SU-DHL-6 (cell line): ENCODE measurements at regions not wholly inside any gene's neighbourhood (a gene's known extent, or its start where the extent isn't known, plus 50 kb on each side); places are given as distances from the start of the nearest gene placed in this dataset.

Experiments used
- H2AFZ ChIP-seq: fragments of 200-600 bp; sonication (generic); 2 replicates; pipeline ENCODE4 v1.6.1; 2014; ENCODE audit warnings: low read depth, mild to moderate bottlenecking, moderate library complexity, mixed read lengths, antibody characterized with exemption, low read length; ENCODE audit not compliant: severe bottlenecking
- H3F3A ChIP-seq: fragments of 200-600 bp; shearing (Covaris generic); 2 replicates; pipeline ENCODE4 v1.6.0; 2016; ENCODE audit warnings: antibody characterized with exemption, mild to moderate bottlenecking; ENCODE audit not compliant: insufficient read depth
- H3K27ac ChIP-seq: fragments of 200-600 bp; sonication (generic); 2 replicates; pipeline ENCODE4 v1.5.1; 2016; ENCODE audit warnings: low read depth, mild to moderate bottlenecking, low read length, moderate library complexity, mixed read lengths
- H3K27me3 ChIP-seq: fragments of 200-600 bp; sonication (generic), shearing (Covaris generic); 2 replicates; pipeline ENCODE4 v1.6.0; 2014; ENCODE audit warnings: mild to moderate bottlenecking, low read length
- H3K36me3 ChIP-seq: fragments of 200-600 bp; sonication (generic); 2 replicates; pipeline ENCODE4 v1.6.1; 2014; ENCODE audit warnings: mild to moderate bottlenecking, low read length, mixed read lengths
- H3K4me2 ChIP-seq: fragments of 300-600, 200-600 bp; shearing (Covaris generic), sonication (generic); 2 replicates; pipeline ENCODE4 v1.6.0; 2014; ENCODE audit warnings: low read length, low read depth, mild to moderate bottlenecking; ENCODE audit not compliant: poor library complexity, severe bottlenecking
- H3K4me3 ChIP-seq: fragments of 200-600 bp; sonication (generic); 2 replicates; pipeline ENCODE4 v1.5.1; 2014; ENCODE audit warnings: antibody characterized with exemption, low read length, mild to moderate bottlenecking, mixed read lengths; ENCODE audit not compliant: insufficient read depth, poor library complexity, severe bottlenecking
- H3K79me2 ChIP-seq: fragments of 200-600 bp; sonication (generic); 2 replicates; pipeline ENCODE4 v1.6.1; 2014; ENCODE audit warnings: mild to moderate bottlenecking, low read length, moderate library complexity; ENCODE audit not compliant: insufficient read depth
- H3K9ac ChIP-seq: fragments of 200-600 bp; sonication (generic); 2 replicates; pipeline ENCODE4 v1.7.0; 2014; ENCODE audit warnings: mild to moderate bottlenecking, low read length
- H3K9me2 ChIP-seq: fragments of 200-600 bp; sonication (generic); replicated peaks from 2 replicates; pipeline ENCODE4 v1.6.1; 2014; ENCODE audit warnings: low read length; ENCODE audit not compliant: insufficient read depth
- H3K9me3 ChIP-seq: fragments of 200-600 bp; sonication (generic); 2 replicates; pipeline ENCODE4 v1.6.1; 2014; ENCODE audit warnings: low read length, mixed read lengths; ENCODE audit not compliant: insufficient read depth
- H4K20me1 ChIP-seq: fragments of 200-600 bp; sonication (generic); 2 replicates; pipeline ENCODE4 v1.6.1; 2014; ENCODE audit warnings: low read depth, mild to moderate bottlenecking, antibody characterized with exemption, low read length, moderate library complexity, mixed read lengths
- EZH2phosphoT487 ChIP-seq: fragments of 200-600 bp; sonication (generic), shearing (Covaris generic); conservative IDR thresholded peaks from 2 replicates; pipeline ENCODE4 v1.6.1; 2018; ENCODE audit warnings: mild to moderate bottlenecking, antibody characterized with exemption, low read length, moderate library complexity, mixed read lengths
- TF ChIP-seq, protein P1 (sequence below): fragments of 200-600 bp; sonication (generic); IDR thresholded peaks from one replicate; pipeline ENCODE4 v1.5.1; 2017; ENCODE audit warnings: antibody characterized with exemption, mild to moderate bottlenecking, low read length, moderate library complexity; ENCODE audit not compliant: insufficient read depth, poor library complexity, severe bottlenecking

DNA sequence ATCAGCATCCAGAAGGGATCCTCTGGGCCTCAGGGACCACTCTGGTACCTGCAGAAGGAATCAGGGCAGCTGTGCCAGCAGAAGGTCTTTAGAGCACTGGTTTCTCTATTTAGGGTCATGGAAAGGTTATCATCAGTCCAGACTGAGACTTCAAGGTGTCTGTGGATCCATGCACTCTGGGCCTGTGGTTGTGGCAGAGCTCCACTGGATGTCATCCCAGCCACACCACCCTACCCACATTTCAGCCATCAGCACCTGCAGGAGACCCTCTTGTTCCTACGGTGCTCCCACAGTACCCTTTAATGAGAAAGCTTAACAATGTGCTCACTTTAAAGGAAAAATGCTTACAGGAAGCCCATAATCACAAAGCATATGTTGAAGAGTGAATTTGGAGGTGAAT, 603.4 kb upstream of the CCDC54 start:
- no peaks in the 10 kb centered on the region for H4K20me1 ChIP-seq
- H3K27ac ChIP-seq, result no peak overlapping the region
- H2AFZ ChIP-seq, result no peak overlapping the region
- H3K27me3 ChIP-seq, result no peaks in the 10 kb centered on the region
- no peak for TF ChIP-seq EZH2phosphoT487
- TF ChIP-seq, protein P1, sequence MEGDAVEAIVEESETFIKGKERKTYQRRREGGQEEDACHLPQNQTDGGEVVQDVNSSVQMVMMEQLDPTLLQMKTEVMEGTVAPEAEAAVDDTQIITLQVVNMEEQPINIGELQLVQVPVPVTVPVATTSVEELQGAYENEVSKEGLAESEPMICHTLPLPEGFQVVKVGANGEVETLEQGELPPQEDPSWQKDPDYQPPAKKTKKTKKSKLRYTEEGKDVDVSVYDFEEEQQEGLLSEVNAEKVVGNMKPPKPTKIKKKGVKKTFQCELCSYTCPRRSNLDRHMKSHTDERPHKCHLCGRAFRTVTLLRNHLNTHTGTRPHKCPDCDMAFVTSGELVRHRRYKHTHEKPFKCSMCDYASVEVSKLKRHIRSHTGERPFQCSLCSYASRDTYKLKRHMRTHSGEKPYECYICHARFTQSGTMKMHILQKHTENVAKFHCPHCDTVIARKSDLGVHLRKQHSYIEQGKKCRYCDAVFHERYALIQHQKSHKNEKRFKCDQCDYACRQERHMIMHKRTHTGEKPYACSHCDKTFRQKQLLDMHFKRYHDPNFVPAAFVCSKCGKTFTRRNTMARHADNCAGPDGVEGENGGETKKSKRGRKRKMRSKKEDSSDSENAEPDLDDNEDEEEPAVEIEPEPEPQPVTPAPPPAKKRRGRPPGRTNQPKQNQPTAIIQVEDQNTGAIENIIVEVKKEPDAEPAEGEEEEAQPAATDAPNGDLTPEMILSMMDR, result no peak
- H3F3A ChIP-seq, result no peaks in the 10 kb centered on the region
- H3K9ac ChIP-seq, result no peak overlapping the region
- no peaks in the 10 kb centered on the region for H3K79me2 ChIP-seq
- H3K4me2 ChIP-seq, result no peak overlapping the region
- H3K9me2 ChIP-seq, result no peaks in the 10 kb centered on the region
- no peak overlapping the region for H3K4me3 ChIP-seq
- no peaks in the 10 kb centered on the region for H3K9me3 ChIP-seq
- no peaks in the 10 kb centered on the region for H3K36me3 ChIP-seq

DNA sequence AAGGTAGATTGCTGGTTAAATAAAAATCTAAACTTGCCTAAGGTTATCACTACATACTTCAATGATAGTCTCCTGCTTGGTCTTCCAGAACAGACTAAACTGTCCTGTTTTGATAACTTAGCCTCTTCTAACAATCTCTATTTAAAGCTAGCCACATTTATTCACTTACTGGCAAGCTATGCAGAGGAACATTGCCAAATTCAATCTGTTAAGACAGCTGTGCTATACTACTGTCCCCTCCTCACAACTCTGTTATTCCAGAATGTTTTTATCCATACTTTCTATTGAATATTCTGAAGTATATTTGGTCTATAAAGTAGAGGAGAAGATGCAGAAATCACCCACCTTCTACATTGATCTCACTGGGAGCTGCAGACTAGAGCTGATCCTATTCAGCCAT, 594.0 kb upstream of the CCDC54 start:
- Histone ChIP-seq H3K4me3 (no peak overlapping the region), H3K79me2 (no peaks in the 10 kb centered on the region), H3K4me2 (no peak overlapping the region), H3K9me3 (no peaks in the 10 kb centered on the region), H3K27ac (no peak overlapping the region), H4K20me1 (no peaks in the 10 kb centered on the region), H2AFZ (no peak overlapping the region), H3K27me3 (no peaks in the 10 kb centered on the region), H3K36me3 (no peaks in the 10 kb centered on the region), H3K9me2 (no peaks in the 10 kb centered on the region), H3F3A (no peaks in the 10 kb centered on the region), H3K9ac (no peak overlapping the region)
- TF ChIP-seq, protein P1, result no peak
- no peak for TF ChIP-seq EZH2phosphoT487

DNA sequence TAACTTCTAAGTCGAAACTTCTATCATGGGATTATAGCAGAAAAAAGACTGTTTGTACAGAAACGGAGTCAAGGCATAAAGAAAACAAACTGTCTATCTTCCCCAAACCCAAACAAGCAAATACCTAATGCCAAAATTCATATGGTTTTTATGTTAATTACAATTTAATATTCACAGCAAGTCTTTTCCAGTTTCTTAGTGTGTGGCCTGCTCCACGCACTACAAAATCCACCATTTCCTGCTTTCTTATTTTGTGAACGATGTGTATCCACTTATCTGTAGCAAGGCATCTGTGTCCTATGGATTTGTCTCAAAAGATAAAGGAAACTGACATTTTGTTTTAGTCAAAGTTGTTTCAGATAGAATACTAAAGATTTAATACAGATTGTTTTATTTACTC, 588.0 kb upstream of the CCDC54 start:
- Histone ChIP-seq H3K79me2 (no peaks in the 10 kb centered on the region), H3K27ac (no peak overlapping the region), H3K4me2 (no peak overlapping the region), H3K9ac (no peak overlapping the region), H4K20me1 (no peaks in the 10 kb centered on the region), H2AFZ (no peak overlapping the region), H3K36me3 (no peaks in the 10 kb centered on the region), H3K27me3 (no peaks in the 10 kb centered on the region), H3K9me3 (no peaks in the 10 kb centered on the region), H3F3A (no peaks in the 10 kb centered on the region), H3K4me3 (no peak overlapping the region), H3K9me2 (no peaks in the 10 kb centered on the region)
- TF ChIP-seq, protein P1, result no peak
- no peak for TF ChIP-seq EZH2phosphoT487
